HepG2 (cell line): ENCODE measurements at regions not wholly inside any gene's neighbourhood (a gene's known extent, or its start where the extent isn't known, plus 50 kb on each side); places are given as distances from the start of the nearest gene placed in this dataset.

ENCODE experiments used
- ATAC-seq: fragments of 200-7000 bp; cut with Tn5 transposase; 3 replicates; pipeline ENCODE4 v1.9.1; 2020; ENCODE audit warnings: mild to moderate bottlenecking, moderate library complexity
- BruUV-seq: library from RNA; stranded (reverse); fragments of 400-500 nt; replicated peaks from 2 replicates; lab custom pipeline; 2021; lab: Mats Ljungman, UMichigan
- CTCF ChIA-PET: fragments of 300-600 bp; formaldehyde crosslinking; extraction: SDS; loops from one replicate; lab custom pipeline; 2021; ENCODE audit warnings: low total read pairs, inconsistent platforms, low intra/inter-chr PET ratio; lab: Yijun Ruan, JAX
- POLR2A ChIA-PET: fragments of 350-600 bp; sonication (Branson Sonifier 250); formaldehyde crosslinking; loops from one replicate; lab custom pipeline; 2020; ENCODE audit warnings: antibody characterized with exemption, inconsistent platforms; lab: Yijun Ruan, JAX
- DNase-seq: peaks from one replicate; pipeline ENCODE4 v3.0.0-alpha.2; 2015; ENCODE audit warnings: low spot score
- FAIRE-seq: peaks from 3 replicates; lab custom pipeline; 2011; peaks lifted over from hg19 to GRCh38; lab: Jason Lieb, UNC
- H2AFZ ChIP-seq: one replicate; pipeline ENCODE4 v1.6.1; 2011; ENCODE audit warnings: low read length, inconsistent platforms
- H3K27ac ChIP-seq: fragments of 300-600 bp; 3 replicates; pipeline ENCODE4 v1.8.0; 2011; ENCODE audit warnings: mixed run types, mild to moderate bottlenecking, mixed read lengths, low read length, inconsistent platforms; ENCODE audit not compliant: insufficient read depth; ENCODE audit errors: extremely low read length
- H3K27me3 ChIP-seq, 2 experiments: fragments of 200-600 bp in 1 of 2; 2 replicates in 1 of 2; 3 replicates in 1 of 2; pipeline versions ENCODE4 v1.6.0 to v1.8.0; 2011; ENCODE audit warnings: low read length in 2 of 2, mild to moderate bottlenecking in 2 of 2, moderate library complexity in 2 of 2, inconsistent platforms in 1 of 2; ENCODE audit not compliant: insufficient read depth in 2 of 2, control insufficient read depth in 1 of 2
- H3K36me3 ChIP-seq, 2 experiments: fragments of 200-600 bp in 1 of 2; replicated peaks in 1 of 2; 2 replicates in 1 of 2; 3 replicates in 1 of 2; pipeline versions ENCODE4 v1.5.1 to v1.8.0; 2011; ENCODE audit warnings: low read length in 2 of 2, inconsistent platforms in 1 of 2; ENCODE audit not compliant: insufficient read depth in 2 of 2, control insufficient read depth in 1 of 2
- H3K4me1 ChIP-seq: 2 replicates; pipeline ENCODE4 v1.5.1; 2012; ENCODE audit warnings: low read length, inconsistent platforms; ENCODE audit not compliant: insufficient read depth
- H3K4me2 ChIP-seq: 2 replicates; pipeline ENCODE4 v1.6.0; 2011; ENCODE audit warnings: low read depth, low read length, inconsistent platforms
- H3K4me3 ChIP-seq, 3 experiments: fragments of 200-600 bp in 1 of 3; sonication (generic), shearing (Covaris generic) in 1 of 3; replicated peaks in 1 of 3; 2 replicates each; pipeline ENCODE4 v1.5.1; 2011 to 2016; ENCODE audit warnings: low read length in 3 of 3, inconsistent platforms in 2 of 3, low read depth in 2 of 3, mild to moderate bottlenecking in 2 of 3, control low read depth in 1 of 3, mixed read lengths in 1 of 3; ENCODE audit not compliant: insufficient read depth in 1 of 3
- H3K79me2 ChIP-seq: one replicate; pipeline ENCODE4 v1.6.1; 2011; ENCODE audit warnings: low read length, inconsistent platforms; ENCODE audit not compliant: insufficient read depth
- H3K9ac ChIP-seq: 2 replicates; pipeline ENCODE4 v1.6.0; 2011; ENCODE audit warnings: mild to moderate bottlenecking, low read depth, low read length, inconsistent platforms; ENCODE audit not compliant: insufficient read depth
- H3K9me3 ChIP-seq: 2 replicates; pipeline ENCODE4 v1.5.1; 2012; ENCODE audit warnings: mild to moderate bottlenecking, low read length
- H4K20me1 ChIP-seq: 2 replicates; pipeline ENCODE4 v1.6.0; 2011; ENCODE audit warnings: inconsistent platforms, mild to moderate bottlenecking, low read length, moderate library complexity; ENCODE audit not compliant: insufficient read depth
- CBFB ChIP-seq: sonication (generic); formaldehyde crosslinking; IDR thresholded peaks from 2 replicates; pipeline ENCODE4 v1.4.0; 2020; ENCODE audit warnings: missing genetic modification reagents
- CBX5 ChIP-seq: sonication (generic); formaldehyde crosslinking; IDR thresholded peaks from 2 replicates; pipeline ENCODE4 v1.4.0; 2020; ENCODE audit warnings: missing genetic modification reagents, borderline replicate concordance
- ESRRA ChIP-seq: sonication (generic); formaldehyde crosslinking; IDR thresholded peaks from 2 replicates; pipeline ENCODE4 v1.5.1; 2020; ENCODE audit warnings: mild to moderate bottlenecking, low read depth, missing genetic modification reagents
- MEF2D ChIP-seq: sonication (generic); formaldehyde crosslinking; IDR thresholded peaks from 2 replicates; pipeline ENCODE4 v1.5.1; 2020; ENCODE audit warnings: mild to moderate bottlenecking, missing genetic modification reagents
- NFE2L2 ChIP-seq: fragments of 150-350 bp; IDR thresholded peaks from 2 replicates; pipeline ENCODE4 v1.6.1; 2014; ENCODE audit warnings: low read length
- NR2C2 ChIP-seq: sonication (generic); formaldehyde crosslinking; IDR thresholded peaks from 2 replicates; pipeline ENCODE4 v1.4.0; 2020; ENCODE audit warnings: missing genetic modification reagents, mild to moderate bottlenecking, moderate library complexity, borderline replicate concordance
- ZBTB10 ChIP-seq: sonication (generic); formaldehyde crosslinking; IDR thresholded peaks from 2 replicates; pipeline ENCODE4 v1.4.0; 2020; ENCODE audit warnings: missing genetic modification reagents, borderline replicate concordance
- in situ Hi-C: cut with HindIII; loops from 2 replicates; pipeline ENCODE4 v1.10.0; 2017; ENCODE audit warnings: low pct_unique_long_range_greater_than_20kb; ENCODE audit not compliant: extremely low pct_ligation_motif_present
- intact Hi-C: fragments of 100-400 bp; cut with micrococcal nuclease; formaldehyde crosslinking; loops from one replicate; pipeline ENCODE4 v1.10.0; 2022; ENCODE audit not compliant: unreplicated experiment

DNA sequence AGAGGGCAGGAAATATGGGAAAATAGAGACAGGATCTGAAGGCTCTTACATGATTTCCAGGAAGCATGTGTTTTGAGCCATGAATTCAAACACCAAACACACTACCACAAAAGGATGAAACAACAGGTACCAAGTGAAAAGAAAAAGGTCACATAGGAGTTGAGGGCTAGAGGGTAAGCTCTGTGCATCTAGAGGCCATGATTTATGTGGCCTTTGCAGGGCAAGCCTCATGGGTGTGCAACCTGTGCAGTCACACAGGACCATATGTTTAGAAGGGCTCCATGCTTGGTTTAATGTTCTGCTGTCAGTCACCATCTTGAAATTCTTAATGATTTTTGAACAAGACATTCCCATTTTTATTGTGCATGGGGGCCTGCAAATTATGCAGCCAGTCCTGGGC, 134.5 kb upstream of the CCDC68 start (continued):
- TF ChIP-seq ZBTB10 (CRISPR knock-in tag), result no peak

DNA sequence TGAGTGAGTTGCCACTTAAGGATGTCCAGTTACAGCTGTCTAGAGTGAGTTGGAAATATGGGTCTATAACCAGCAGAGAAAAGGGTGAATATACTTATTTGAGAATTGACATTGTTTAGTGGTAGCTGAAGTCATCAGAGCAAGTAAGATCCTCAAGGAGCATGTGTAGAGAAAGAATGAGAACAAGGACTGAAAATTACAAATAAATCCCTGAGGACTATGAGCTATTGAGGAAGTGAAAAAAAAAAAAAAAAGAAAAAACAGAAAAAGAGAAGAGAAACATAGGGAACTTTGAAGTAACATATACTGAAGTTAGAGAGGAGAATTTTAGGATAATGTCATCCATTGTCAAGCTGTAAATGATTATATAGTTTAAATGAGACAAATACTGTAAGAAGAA, 134.0 kb upstream of the CCDC68 start:
- no peaks in the 10 kb centered on the region for H3K36me3 ChIP-seq
- FAIRE-seq (no peak), DNase-seq (no peak), ATAC-seq (no peak)
- ChIA-PET POLR2A (no interaction called here), CTCF (no interaction called here)
- H3K9ac ChIP-seq, result no peak overlapping the region
- no peak overlapping the region for H3K4me3 ChIP-seq
- no peaks in the 10 kb centered on the region for H3K27me3 ChIP-seq
- no TSS peak for BruUV-seq
- no peak overlapping the region for H3K4me2 ChIP-seq
- no peak overlapping the region for H3K27ac ChIP-seq
- H3K79me2 ChIP-seq, result no peaks in the 10 kb centered on the region
- in situ Hi-C loops, result no loop called here
- H2AFZ ChIP-seq, result no peak overlapping the region
- TF ChIP-seq MEF2D (CRISPR knock-in tag), result no peak
- no peak for TF ChIP-seq ESRRA (CRISPR knock-in tag)
- no peak for TF ChIP-seq NFE2L2
- no peak for TF ChIP-seq CBFB (CRISPR knock-in tag)
- TF ChIP-seq NR2C2 (CRISPR knock-in tag), result no peak
- no peak for TF ChIP-seq CBX5
- TF ChIP-seq, all 625 proteins: peak for 0
- Histone ChIP-seq H4K20me1 (no peaks in the 10 kb centered on the region), H3K4me1 (peaks cover 8% of the 10 kb centered on the region), H3K9me3 (no peaks in the 10 kb centered on the region)
- intact Hi-C loops, result no loop called here
